AG09309 (cell line): ENCODE measurements at regions not wholly inside any gene's neighbourhood (a gene's known extent, or its start where the extent isn't known, plus 50 kb on each side); places are given as distances from the start of the nearest gene placed in this dataset.

ENCODE experiments used
- DNase-seq: peaks from one replicate; pipeline ENCODE4 v3.0.0-alpha.2; 2010; ENCODE audit warnings: low read depth
- H3K4me3 ChIP-seq: 2 replicates; pipeline ENCODE4 v1.5.1; 2011; ENCODE audit warnings: mild to moderate bottlenecking, low read depth, low read length, moderate library complexity; ENCODE audit not compliant: control insufficient read depth
- CTCF ChIP-seq: IDR thresholded peaks from 2 replicates; pipeline ENCODE4 v1.5.1; 2011; ENCODE audit warnings: mild to moderate bottlenecking, low read depth, low read length, inconsistent platforms; ENCODE audit not compliant: insufficient read depth, control insufficient read depth; ENCODE audit errors: missing control alignments

- DNase-seq = no peak
- no peak overlapping the region for H3K4me3 ChIP-seq
- peak; percentile 25 for TF ChIP-seq CTCF
Observed at GRCh38 chr3:102529452-102529851, 94.6 kb downstream of the ZPLD1 start.

GRCh38 chr3:102530415-102531181 lies 95.8 kb downstream of the ZPLD1 start:
- TF ChIP-seq CTCF = no peak
- no peak overlapping the region for H3K4me3 ChIP-seq
- no peak for DNase-seq

GRCh38 chr3:102531686-102532085 lies 96.9 kb downstream of the ZPLD1 start:
- DNase-seq = no peak
- no peak overlapping the region for H3K4me3 ChIP-seq

GRCh38 chr3:102532901-102533300 lies 98.1 kb downstream of the ZPLD1 start:
- no peak overlapping the region for H3K4me3 ChIP-seq
- peak; percentile 25 for DNase-seq
- no peak for TF ChIP-seq CTCF

More at GRCh38 chr3:102531686-102532085, 96.9 kb downstream of the ZPLD1 start:
- no peak for TF ChIP-seq CTCF

- TF ChIP-seq CTCF = no peak
- DNase-seq = no peak
- no peak overlapping the region for H3K4me3 ChIP-seq
Observed at GRCh38 chr3:102533784-102534183, 99.0 kb downstream of the ZPLD1 start.

GRCh38 chr3:102536456-102536855 lies 101.6 kb downstream of the ZPLD1 start:
- peak; percentile 43 for TF ChIP-seq CTCF
- no peak for DNase-seq
- H3K4me3 ChIP-seq = no peak overlapping the region
